K562 (cell line): ENCODE measurements at regions not wholly inside any gene's neighbourhood (a gene's known extent, or its start where the extent isn't known, plus 50 kb on each side); places are given as distances from the start of the nearest gene placed in this dataset.

Source experiments
- ATAC-seq: fragments of 200-7000 bp; cut with Tn5 transposase; 3 replicates; pipeline ENCODE4 v1.9.1; 2020; ENCODE audit warnings: moderate library complexity
- BruUV-seq: library from RNA; stranded (reverse); fragments of 400-500 nt; replicated peaks from 2 replicates; lab custom pipeline; 2021; lab: Mats Ljungman, UMichigan
- CTCF ChIA-PET: fragments of 300-600 bp; formaldehyde crosslinking; extraction: SDS; loops from one replicate; lab custom pipeline; 2021; ENCODE audit warnings: low intra/inter-chr PET ratio; lab: Yijun Ruan, JAX
- POLR2A ChIA-PET: fragments of 300-600, 350-650 bp; sonication (Branson Sonifier 250); formaldehyde crosslinking; extraction: SDS; loops from one replicate; lab custom pipeline; 2021; ENCODE audit warnings: antibody characterized with exemption, inconsistent platforms; lab: Yijun Ruan, JAX
- DNase-seq, 4 experiments: peaks; one replicate each; pipeline versions ENCODE4 v3.0.0 to v3.0.0-alpha.2; 2011 to 2018; ENCODE audit warnings: low spot score in 3 of 4, mixed read lengths in 3 of 4; ENCODE audit errors: extremely low read depth in 1 of 4
- FAIRE-seq: peaks from 2 replicates; lab custom pipeline; 2011; peaks lifted over from hg19 to GRCh38; lab: Jason Lieb, UNC
- H2AFZ ChIP-seq: 2 replicates; pipeline ENCODE4 v1.6.0; 2011; ENCODE audit warnings: low read depth, low read length, control low read depth, inconsistent platforms
- H3K27ac ChIP-seq: fragments of 200-600 bp; 3 replicates; pipeline ENCODE4 v1.8.0; 2011; ENCODE audit warnings: low read depth, mild to moderate bottlenecking, control low read depth, inconsistent platforms, low read length, moderate library complexity, mixed read lengths; ENCODE audit errors: extremely low read depth
- H3K27me3 ChIP-seq, 2 experiments: fragments of 300-600 bp in 1 of 2; 2 replicates in 1 of 2; 3 replicates in 1 of 2; pipeline versions ENCODE4 v1.6.0 to v1.8.0; 2011; ENCODE audit warnings: inconsistent platforms in 2 of 2, low read length in 2 of 2, mild to moderate bottlenecking in 1 of 2, mixed read lengths in 1 of 2, moderate library complexity in 1 of 2; ENCODE audit not compliant: control insufficient read depth in 2 of 2, insufficient read depth in 2 of 2
- H3K36me3 ChIP-seq: fragments of 300-600 bp; 3 replicates; pipeline ENCODE4 v1.8.0; 2011; ENCODE audit warnings: mild to moderate bottlenecking, low read length, inconsistent platforms; ENCODE audit not compliant: control insufficient read depth, insufficient read depth
- H3K4me1 ChIP-seq, 2 experiments: fragments of 200-600 bp in 1 of 2; replicated peaks in 1 of 2; 2 replicates in 1 of 2; 3 replicates in 1 of 2; pipeline versions ENCODE4 v1.5.1 to v1.8.0; 2011; ENCODE audit warnings: inconsistent platforms in 2 of 2, low read length in 2 of 2, mild to moderate bottlenecking in 1 of 2, mixed read lengths in 1 of 2, moderate library complexity in 1 of 2; ENCODE audit not compliant: control insufficient read depth in 2 of 2, insufficient read depth in 2 of 2
- H3K4me2 ChIP-seq: 2 replicates; pipeline ENCODE4 v1.6.1; 2011; ENCODE audit warnings: low read length, control low read depth, inconsistent platforms, mixed read lengths; ENCODE audit not compliant: insufficient read depth
- H3K4me3 ChIP-seq: fragments of 200-600 bp; sonication (generic), shearing (Covaris generic); 2 replicates; pipeline ENCODE4 v1.5.1; 2016; ENCODE audit warnings: control low read depth, inconsistent platforms
- H3K79me2 ChIP-seq: fragments of 200-600 bp; 3 replicates; pipeline ENCODE4 v1.8.0; 2011; ENCODE audit warnings: low read length, inconsistent platforms; ENCODE audit not compliant: control insufficient read depth, insufficient read depth
- H3K9ac ChIP-seq, 2 experiments: 2 replicates each; pipeline versions ENCODE4 v1.6.0 to v1.6.1; 2011; ENCODE audit warnings: low read depth in 2 of 2, low read length in 2 of 2, control low read depth in 1 of 2, inconsistent platforms in 1 of 2, mild to moderate bottlenecking in 1 of 2, mixed read lengths in 1 of 2; ENCODE audit not compliant: insufficient read depth in 1 of 2
- H3K9me1 ChIP-seq: one replicate; pipeline ENCODE4 v1.6.0; 2011; ENCODE audit warnings: inconsistent platforms, mild to moderate bottlenecking, low read length, moderate library complexity; ENCODE audit not compliant: control insufficient read depth, insufficient read depth
- H3K9me3 ChIP-seq: replicated peaks from 2 replicates; pipeline ENCODE4 v1.5.1; 2011; ENCODE audit warnings: low read depth, low read length, inconsistent platforms; ENCODE audit not compliant: control insufficient read depth, insufficient read depth
- H4K20me1 ChIP-seq: replicated peaks from 2 replicates; pipeline ENCODE4 v1.6.1; 2011; ENCODE audit warnings: low read length, inconsistent platforms, mixed read lengths; ENCODE audit not compliant: control insufficient read depth, insufficient read depth
- CCAR2 ChIP-seq: fragments of 200-400 bp; formaldehyde crosslinking; IDR thresholded peaks from 2 replicates; pipeline ENCODE4 v1.6.1; 2017; ENCODE audit warnings: mild to moderate bottlenecking, low read depth, low read length
- CREBBP ChIP-seq: IDR thresholded peaks from one replicate; pipeline ENCODE4 v1.6.1; 2012; ENCODE audit warnings: low read depth, mild to moderate bottlenecking, control low read depth, inconsistent platforms, low read length
- ETV5 ChIP-seq: sonication (generic); formaldehyde crosslinking; IDR thresholded peaks from 2 replicates; pipeline ENCODE4 v1.4.0; 2020; ENCODE audit warnings: low read depth, mild to moderate bottlenecking, missing genetic modification reagents
- HDAC2 ChIP-seq: fragments of 450-650 bp; IDR thresholded peaks from 2 replicates; pipeline ENCODE4 v1.6.1; 2016; ENCODE audit warnings: mild to moderate bottlenecking
- JUNB ChIP-seq: fragments of 450-650 bp; formaldehyde crosslinking; conservative IDR thresholded peaks from 2 replicates; pipeline ENCODE4 v1.4.0; 2020; ENCODE audit warnings: mild to moderate bottlenecking
- KLF13 ChIP-seq: fragments of 450-650 bp; IDR thresholded peaks from 2 replicates; pipeline ENCODE4 v1.6.1; 2016; ENCODE audit warnings: missing genetic modification characterization, low read depth, mild to moderate bottlenecking, missing compliant biosample characterization, moderate library complexity, borderline replicate concordance
- MEIS2 ChIP-seq: fragments of 450-650 bp; IDR thresholded peaks from 2 replicates; pipeline ENCODE4 v1.6.1; 2014; ENCODE audit warnings: mild to moderate bottlenecking; ENCODE audit not compliant: partially characterized antibody
- SMARCA4 ChIP-seq: fragments of 450-650 bp; IDR thresholded peaks from 2 replicates; pipeline ENCODE4 v1.6.1; 2016
- SMARCB1 ChIP-seq: IDR thresholded peaks from 2 replicates; pipeline ENCODE4 v1.6.1; 2011; ENCODE audit warnings: improper control_type of control experiment, low read depth; ENCODE audit not compliant: insufficient read length
- SPI1 ChIP-seq: IDR thresholded peaks from 2 replicates; pipeline ENCODE4 v1.6.1; 2011; ENCODE audit warnings: low read depth, low read length, control low read depth, borderline replicate concordance
- SRSF3 ChIP-seq: fragments of 200-400 bp; formaldehyde crosslinking; IDR thresholded peaks from 2 replicates; pipeline ENCODE4 v1.6.1; 2016; ENCODE audit warnings: mild to moderate bottlenecking, low read length, moderate library complexity; ENCODE audit not compliant: insufficient read depth
- ZNF212 ChIP-seq: fragments of 450-650 bp; formaldehyde crosslinking; IDR thresholded peaks from 2 replicates; pipeline ENCODE4 v1.4.0; 2020; ENCODE audit warnings: mild to moderate bottlenecking
- ZSCAN32 ChIP-seq: fragments of 450-650 bp; formaldehyde crosslinking; IDR thresholded peaks from 2 replicates; pipeline ENCODE4 v1.4.0; 2020; ENCODE audit warnings: mild to moderate bottlenecking, moderate library complexity
- WGBS: fragments of 100-300 bp; shearing (Covaris generic); methylation state at CpG from one replicate; pipeline ENCODE4 v1.1.6; 2016; ENCODE audit warnings: low coverage, mixed read lengths; ENCODE audit not compliant: insufficient coverage; ENCODE audit errors: missing lambda C conversion rate; 5-methylcytosine and 5-hydroxymethylcytosine counted together
- in situ Hi-C: fragments of 300-500 bp; cut with MboI; formaldehyde crosslinking; loops from 4 replicates; pipeline ENCODE4 v1.15.0; 2018; ENCODE audit warnings: inconsistent platforms, mixed read lengths
- intact Hi-C: fragments of 100-400 bp; cut with micrococcal nuclease; formaldehyde crosslinking; loops from 2 replicates; pipeline ENCODE4 v1.14.2; 2022
- TF ChIP-seq, protein P1 (sequence below), 2 experiments: fragments of 450-650 bp; IDR thresholded peaks; 2 replicates each; pipeline ENCODE4 v1.6.1; 2018; ENCODE audit warnings: mild to moderate bottlenecking in 2 of 2, low read depth in 1 of 2; ENCODE audit not compliant: partially characterized antibody in 2 of 2
- TF ChIP-seq, protein P2 (sequence below): fragments of 250-450 bp; sonication (Bioruptor Pico); IDR thresholded peaks from 2 replicates; pipeline ENCODE4 v1.5.1; 2021; ENCODE audit warnings: mild to moderate bottlenecking
- TF ChIP-seq, protein P3 (sequence below): fragments of 450-650 bp; formaldehyde crosslinking; IDR thresholded peaks from 2 replicates; pipeline ENCODE4 v1.4.0; 2020; ENCODE audit warnings: mild to moderate bottlenecking
- TF ChIP-seq, protein P4 (sequence below): fragments of 450-650 bp; IDR thresholded peaks from one replicate; pipeline ENCODE4 v1.6.1; 2018; ENCODE audit warnings: mild to moderate bottlenecking, moderate library complexity; ENCODE audit not compliant: partially characterized antibody

DNA sequence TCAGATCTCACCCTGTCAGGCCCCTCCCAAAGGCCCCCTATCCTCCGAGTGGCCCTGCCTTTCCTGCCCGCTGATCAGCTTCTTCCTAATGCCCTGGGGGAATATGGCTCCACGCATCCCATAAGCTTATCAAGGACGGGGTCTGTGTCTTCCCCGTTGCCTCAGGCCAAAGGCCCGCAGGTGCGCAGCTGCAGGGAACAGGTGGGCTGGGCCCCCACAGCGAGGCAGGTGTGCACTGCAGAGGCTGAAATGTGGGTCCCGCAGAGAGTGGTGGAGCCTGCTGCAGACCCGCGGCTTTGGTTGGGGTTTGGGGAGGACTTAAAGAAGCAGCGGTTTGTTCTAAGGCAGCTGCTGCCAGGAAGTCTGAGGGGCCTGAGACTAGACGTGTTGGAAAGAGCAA is 220.8 kb upstream of the TCERG1L start:
- Histone ChIP-seq H3K79me2 (no peaks in the 10 kb centered on the region), H3K27ac (no peak overlapping the region), H4K20me1 (no peaks in the 10 kb centered on the region), H2AFZ (no peak overlapping the region), H3K4me1 (no peaks in the 10 kb centered on the region), H3K9me1 (no peaks in the 10 kb centered on the region), H3K4me3 (no peak overlapping the region), H3K9ac (no peak overlapping the region)
- CTCF ChIA-PET = no interaction called here
- no TSS peak for BruUV-seq
- WGBS = 3% methylated on average over 10 of the region's 13 CpGs
- POLR2A ChIA-PET = no interaction called here
- no peak for ATAC-seq
- no peak for DNase-seq
- TF ChIP-seq SMARCB1 = no peak
- no peak for TF ChIP-seq SRSF3
- TF ChIP-seq, protein P1, sequence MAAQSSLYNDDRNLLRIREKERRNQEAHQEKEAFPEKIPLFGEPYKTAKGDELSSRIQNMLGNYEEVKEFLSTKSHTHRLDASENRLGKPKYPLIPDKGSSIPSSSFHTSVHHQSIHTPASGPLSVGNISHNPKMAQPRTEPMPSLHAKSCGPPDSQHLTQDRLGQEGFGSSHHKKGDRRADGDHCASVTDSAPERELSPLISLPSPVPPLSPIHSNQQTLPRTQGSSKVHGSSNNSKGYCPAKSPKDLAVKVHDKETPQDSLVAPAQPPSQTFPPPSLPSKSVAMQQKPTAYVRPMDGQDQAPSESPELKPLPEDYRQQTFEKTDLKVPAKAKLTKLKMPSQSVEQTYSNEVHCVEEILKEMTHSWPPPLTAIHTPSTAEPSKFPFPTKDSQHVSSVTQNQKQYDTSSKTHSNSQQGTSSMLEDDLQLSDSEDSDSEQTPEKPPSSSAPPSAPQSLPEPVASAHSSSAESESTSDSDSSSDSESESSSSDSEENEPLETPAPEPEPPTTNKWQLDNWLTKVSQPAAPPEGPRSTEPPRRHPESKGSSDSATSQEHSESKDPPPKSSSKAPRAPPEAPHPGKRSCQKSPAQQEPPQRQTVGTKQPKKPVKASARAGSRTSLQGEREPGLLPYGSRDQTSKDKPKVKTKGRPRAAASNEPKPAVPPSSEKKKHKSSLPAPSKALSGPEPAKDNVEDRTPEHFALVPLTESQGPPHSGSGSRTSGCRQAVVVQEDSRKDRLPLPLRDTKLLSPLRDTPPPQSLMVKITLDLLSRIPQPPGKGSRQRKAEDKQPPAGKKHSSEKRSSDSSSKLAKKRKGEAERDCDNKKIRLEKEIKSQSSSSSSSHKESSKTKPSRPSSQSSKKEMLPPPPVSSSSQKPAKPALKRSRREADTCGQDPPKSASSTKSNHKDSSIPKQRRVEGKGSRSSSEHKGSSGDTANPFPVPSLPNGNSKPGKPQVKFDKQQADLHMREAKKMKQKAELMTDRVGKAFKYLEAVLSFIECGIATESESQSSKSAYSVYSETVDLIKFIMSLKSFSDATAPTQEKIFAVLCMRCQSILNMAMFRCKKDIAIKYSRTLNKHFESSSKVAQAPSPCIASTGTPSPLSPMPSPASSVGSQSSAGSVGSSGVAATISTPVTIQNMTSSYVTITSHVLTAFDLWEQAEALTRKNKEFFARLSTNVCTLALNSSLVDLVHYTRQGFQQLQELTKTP (IDR thresholded peaks at IDR 0.05; ENCODE audit: low read depth in 1 of 2, partially characterized antibody in 2 of 2) = no peak
- TF ChIP-seq ETV5 (CRISPR knock-in tag) = no peak
- TF ChIP-seq KLF13 (tag) = no peak
- no peak for TF ChIP-seq JUNB (CRISPR knock-in tag)
- no peak for TF ChIP-seq HDAC2
- TF ChIP-seq, protein P2, sequence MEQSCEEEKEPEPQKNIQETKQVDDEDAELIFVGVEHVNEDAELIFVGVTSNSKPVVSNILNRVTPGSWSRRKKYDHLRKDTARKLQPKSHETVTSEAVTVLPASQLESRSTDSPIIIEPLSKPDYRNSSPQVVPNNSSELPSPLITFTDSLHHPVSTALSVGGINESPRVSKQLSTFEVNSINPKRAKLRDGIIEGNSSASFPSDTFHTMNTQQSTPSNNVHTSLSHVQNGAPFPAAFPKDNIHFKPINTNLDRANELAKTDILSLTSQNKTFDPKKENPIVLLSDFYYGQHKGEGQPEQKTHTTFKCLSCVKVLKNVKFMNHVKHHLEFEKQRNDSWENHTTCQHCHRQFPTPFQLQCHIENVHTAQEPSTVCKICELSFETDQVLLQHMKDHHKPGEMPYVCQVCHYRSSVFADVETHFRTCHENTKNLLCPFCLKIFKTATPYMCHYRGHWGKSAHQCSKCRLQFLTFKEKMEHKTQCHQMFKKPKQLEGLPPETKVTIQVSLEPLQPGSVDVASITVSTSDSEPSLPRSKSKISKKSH (CRISPR knock-in tag) = no peak
- TF ChIP-seq, protein P3, sequence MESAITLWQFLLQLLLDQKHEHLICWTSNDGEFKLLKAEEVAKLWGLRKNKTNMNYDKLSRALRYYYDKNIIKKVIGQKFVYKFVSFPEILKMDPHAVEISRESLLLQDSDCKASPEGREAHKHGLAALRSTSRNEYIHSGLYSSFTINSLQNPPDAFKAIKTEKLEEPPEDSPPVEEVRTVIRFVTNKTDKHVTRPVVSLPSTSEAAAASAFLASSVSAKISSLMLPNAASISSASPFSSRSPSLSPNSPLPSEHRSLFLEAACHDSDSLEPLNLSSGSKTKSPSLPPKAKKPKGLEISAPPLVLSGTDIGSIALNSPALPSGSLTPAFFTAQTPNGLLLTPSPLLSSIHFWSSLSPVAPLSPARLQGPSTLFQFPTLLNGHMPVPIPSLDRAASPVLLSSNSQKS = no peak
- TF ChIP-seq SPI1 = no peak
- TF ChIP-seq ZSCAN32 = no peak
- no peak for TF ChIP-seq CREBBP
- no peak for TF ChIP-seq MEIS2
- TF ChIP-seq CCAR2 = no peak
- TF ChIP-seq ZNF212 (CRISPR knock-in tag) = no peak
- TF ChIP-seq SMARCA4 = no peak
- TF ChIP-seq, protein P4, sequence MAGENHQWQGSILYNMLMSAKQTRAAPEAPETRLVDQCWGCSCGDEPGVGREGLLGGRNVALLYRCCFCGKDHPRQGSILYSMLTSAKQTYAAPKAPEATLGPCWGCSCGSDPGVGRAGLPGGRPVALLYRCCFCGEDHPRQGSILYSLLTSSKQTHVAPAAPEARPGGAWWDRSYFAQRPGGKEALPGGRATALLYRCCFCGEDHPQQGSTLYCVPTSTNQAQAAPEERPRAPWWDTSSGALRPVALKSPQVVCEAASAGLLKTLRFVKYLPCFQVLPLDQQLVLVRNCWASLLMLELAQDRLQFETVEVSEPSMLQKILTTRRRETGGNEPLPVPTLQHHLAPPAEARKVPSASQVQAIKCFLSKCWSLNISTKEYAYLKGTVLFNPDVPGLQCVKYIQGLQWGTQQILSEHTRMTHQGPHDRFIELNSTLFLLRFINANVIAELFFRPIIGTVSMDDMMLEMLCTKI = no peak
- TF ChIP-seq, all 486 proteins: peak for 0
- Histone ChIP-seq H3K4me2 (no peak overlapping the region), H3K27me3 (peaks cover 0 to 34% of the 10 kb centered on the region in 2 experiments; a peak in 4 of 5 replicates), H3K9me3 (no peaks in the 10 kb centered on the region), H3K36me3 (no peaks in the 10 kb centered on the region)
- intact Hi-C loops (no loop called here), in situ Hi-C loops (no loop called here)
- no peak for FAIRE-seq
